K562 (cell line): ENCODE measurements at regions not wholly inside any gene's neighbourhood (a gene's known extent, or its start where the extent isn't known, plus 50 kb on each side); places are given as distances from the start of the nearest gene placed in this dataset.

ENCODE experiments used
- ATAC-seq: fragments of 200-7000 bp; cut with Tn5 transposase; 3 replicates; pipeline ENCODE4 v1.9.1; 2020; ENCODE audit warnings: moderate library complexity
- BruUV-seq: library from RNA; stranded (reverse); fragments of 400-500 nt; replicated peaks from 2 replicates; lab custom pipeline; 2021; lab: Mats Ljungman, UMichigan
- CTCF ChIA-PET: fragments of 300-600 bp; formaldehyde crosslinking; extraction: SDS; loops from one replicate; lab custom pipeline; 2021; ENCODE audit warnings: low intra/inter-chr PET ratio; lab: Yijun Ruan, JAX
- POLR2A ChIA-PET: fragments of 300-600, 350-650 bp; sonication (Branson Sonifier 250); formaldehyde crosslinking; extraction: SDS; loops from one replicate; lab custom pipeline; 2021; ENCODE audit warnings: antibody characterized with exemption, inconsistent platforms; lab: Yijun Ruan, JAX
- DNase-seq, 4 experiments: peaks; one replicate each; pipeline versions ENCODE4 v3.0.0 to v3.0.0-alpha.2; 2011 to 2018; ENCODE audit warnings: low spot score in 3 of 4, mixed read lengths in 3 of 4; ENCODE audit errors: extremely low read depth in 1 of 4
- FAIRE-seq: peaks from 2 replicates; lab custom pipeline; 2011; peaks lifted over from hg19 to GRCh38; lab: Jason Lieb, UNC
- H2AFZ ChIP-seq: 2 replicates; pipeline ENCODE4 v1.6.0; 2011; ENCODE audit warnings: low read depth, low read length, control low read depth, inconsistent platforms
- H3K27ac ChIP-seq: fragments of 200-600 bp; 3 replicates; pipeline ENCODE4 v1.8.0; 2011; ENCODE audit warnings: low read depth, mild to moderate bottlenecking, control low read depth, inconsistent platforms, low read length, moderate library complexity, mixed read lengths; ENCODE audit errors: extremely low read depth
- H3K27me3 ChIP-seq, 2 experiments: fragments of 300-600 bp in 1 of 2; 2 replicates in 1 of 2; 3 replicates in 1 of 2; pipeline versions ENCODE4 v1.6.0 to v1.8.0; 2011; ENCODE audit warnings: inconsistent platforms in 2 of 2, low read length in 2 of 2, mild to moderate bottlenecking in 1 of 2, mixed read lengths in 1 of 2, moderate library complexity in 1 of 2; ENCODE audit not compliant: control insufficient read depth in 2 of 2, insufficient read depth in 2 of 2
- H3K36me3 ChIP-seq: fragments of 300-600 bp; 3 replicates; pipeline ENCODE4 v1.8.0; 2011; ENCODE audit warnings: mild to moderate bottlenecking, low read length, inconsistent platforms; ENCODE audit not compliant: control insufficient read depth, insufficient read depth
- H3K4me1 ChIP-seq, 2 experiments: fragments of 200-600 bp in 1 of 2; replicated peaks in 1 of 2; 2 replicates in 1 of 2; 3 replicates in 1 of 2; pipeline versions ENCODE4 v1.5.1 to v1.8.0; 2011; ENCODE audit warnings: inconsistent platforms in 2 of 2, low read length in 2 of 2, mild to moderate bottlenecking in 1 of 2, mixed read lengths in 1 of 2, moderate library complexity in 1 of 2; ENCODE audit not compliant: control insufficient read depth in 2 of 2, insufficient read depth in 2 of 2
- H3K4me2 ChIP-seq: 2 replicates; pipeline ENCODE4 v1.6.1; 2011; ENCODE audit warnings: low read length, control low read depth, inconsistent platforms, mixed read lengths; ENCODE audit not compliant: insufficient read depth
- H3K4me3 ChIP-seq: fragments of 200-600 bp; sonication (generic), shearing (Covaris generic); 2 replicates; pipeline ENCODE4 v1.5.1; 2016; ENCODE audit warnings: control low read depth, inconsistent platforms
- H3K79me2 ChIP-seq: fragments of 200-600 bp; 3 replicates; pipeline ENCODE4 v1.8.0; 2011; ENCODE audit warnings: low read length, inconsistent platforms; ENCODE audit not compliant: control insufficient read depth, insufficient read depth
- H3K9ac ChIP-seq, 2 experiments: 2 replicates each; pipeline versions ENCODE4 v1.6.0 to v1.6.1; 2011; ENCODE audit warnings: low read depth in 2 of 2, low read length in 2 of 2, control low read depth in 1 of 2, inconsistent platforms in 1 of 2, mild to moderate bottlenecking in 1 of 2, mixed read lengths in 1 of 2; ENCODE audit not compliant: insufficient read depth in 1 of 2
- H3K9me1 ChIP-seq: one replicate; pipeline ENCODE4 v1.6.0; 2011; ENCODE audit warnings: inconsistent platforms, mild to moderate bottlenecking, low read length, moderate library complexity; ENCODE audit not compliant: control insufficient read depth, insufficient read depth
- H3K9me3 ChIP-seq: replicated peaks from 2 replicates; pipeline ENCODE4 v1.5.1; 2011; ENCODE audit warnings: low read depth, low read length, inconsistent platforms; ENCODE audit not compliant: control insufficient read depth, insufficient read depth
- H4K20me1 ChIP-seq: replicated peaks from 2 replicates; pipeline ENCODE4 v1.6.1; 2011; ENCODE audit warnings: low read length, inconsistent platforms, mixed read lengths; ENCODE audit not compliant: control insufficient read depth, insufficient read depth
- ATF4 ChIP-seq: fragments of 450-650 bp; formaldehyde crosslinking; IDR thresholded peaks from 2 replicates; pipeline ENCODE4 v1.4.0; 2022; ENCODE audit warnings: mild to moderate bottlenecking, moderate library complexity
- CSDE1 ChIP-seq, 2 experiments: fragments of 450-650 bp; IDR thresholded peaks; 2 replicates each; pipeline ENCODE4 v1.6.1; 2016; ENCODE audit warnings: mild to moderate bottlenecking in 1 of 2
- DNMT1 ChIP-seq: fragments of 450-650 bp; IDR thresholded peaks from 2 replicates; pipeline ENCODE4 v1.6.1; 2016; ENCODE audit warnings: antibody characterized with exemption, mild to moderate bottlenecking
- ELF2 ChIP-seq: fragments of 250-450 bp; sonication (Bioruptor Pico); IDR thresholded peaks from 2 replicates; pipeline ENCODE4 v1.5.0; 2021; ENCODE audit warnings: mild to moderate bottlenecking
- ETV1 ChIP-seq: fragments of 450-650 bp; conservative IDR thresholded peaks from 2 replicates; pipeline ENCODE4 v1.6.1; 2016; ENCODE audit warnings: missing genetic modification characterization, control low read depth, low read depth, missing compliant biosample characterization
- NR4A1 ChIP-seq, 2 experiments: fragments of 250-450 bp in 1 of 2; fragments of 450-650 bp in 1 of 2; sonication (Bioruptor Pico) in 1 of 2; IDR thresholded peaks; 2 replicates each; pipeline versions ENCODE4 v1.4.0 to v1.6.1; 2016 to 2020; ENCODE audit warnings: mild to moderate bottlenecking in 2 of 2, missing compliant biosample characterization in 1 of 2, missing genetic modification characterization in 1 of 2, moderate library complexity in 1 of 2
- PHB2 ChIP-seq: fragments of 450-650 bp; IDR thresholded peaks from 2 replicates; pipeline ENCODE4 v1.6.1; 2017; ENCODE audit warnings: low read depth
- RBM14 ChIP-seq: fragments of 200-400 bp; formaldehyde crosslinking; IDR thresholded peaks from 2 replicates; pipeline ENCODE4 v1.6.1; 2018; ENCODE audit warnings: low read depth, mild to moderate bottlenecking, low read length, moderate library complexity, borderline replicate concordance; ENCODE audit not compliant: insufficient read depth
- RBM17 ChIP-seq: fragments of 200-400 bp; formaldehyde crosslinking; IDR thresholded peaks from 2 replicates; pipeline ENCODE4 v1.6.1; 2017; ENCODE audit warnings: low read depth, mild to moderate bottlenecking, low read length, borderline replicate concordance
- RBM22 ChIP-seq: fragments of 200-400 bp; formaldehyde crosslinking; IDR thresholded peaks from 2 replicates; pipeline ENCODE4 v1.6.1; 2018; ENCODE audit warnings: low read length, low read depth; ENCODE audit not compliant: poor library complexity, severe bottlenecking
- RFX1 ChIP-seq: fragments of 450-650 bp; IDR thresholded peaks from 2 replicates; pipeline ENCODE4 v1.6.1; 2016; ENCODE audit warnings: mild to moderate bottlenecking, moderate library complexity
- TSHZ1 ChIP-seq: fragments of 250-450 bp; sonication (Bioruptor Pico); IDR thresholded peaks from 2 replicates; pipeline ENCODE4 v1.4.0; 2020; ENCODE audit warnings: mild to moderate bottlenecking, moderate library complexity
- USF2 ChIP-seq: sonication (generic); formaldehyde crosslinking; IDR thresholded peaks from 2 replicates; pipeline ENCODE4 v1.5.0; 2020; ENCODE audit warnings: missing genetic modification reagents
- XRCC5 ChIP-seq: fragments of 200-400 bp; formaldehyde crosslinking; IDR thresholded peaks from 2 replicates; pipeline ENCODE4 v1.6.1; 2017; ENCODE audit warnings: low read depth, mild to moderate bottlenecking, low read length
- WGBS: fragments of 100-300 bp; shearing (Covaris generic); methylation state at CpG from one replicate; pipeline ENCODE4 v1.1.6; 2016; ENCODE audit warnings: low coverage, mixed read lengths; ENCODE audit not compliant: insufficient coverage; ENCODE audit errors: missing lambda C conversion rate; 5-methylcytosine and 5-hydroxymethylcytosine counted together
- in situ Hi-C: fragments of 300-500 bp; cut with MboI; formaldehyde crosslinking; loops from 4 replicates; pipeline ENCODE4 v1.15.0; 2018; ENCODE audit warnings: inconsistent platforms, mixed read lengths
- intact Hi-C: fragments of 100-400 bp; cut with micrococcal nuclease; formaldehyde crosslinking; loops from 2 replicates; pipeline ENCODE4 v1.14.2; 2022
- TF ChIP-seq, protein P1 (sequence below): fragments of 250-450 bp; sonication (Bioruptor Pico); IDR thresholded peaks from 2 replicates; pipeline ENCODE4 v1.5.0; 2021; ENCODE audit warnings: mild to moderate bottlenecking, moderate library complexity

GRCh38 chr10:36021096-36021495 lies 379.0 kb upstream of the FZD8 start:
- POLR2A ChIA-PET: no interaction called here
- no peak for TF ChIP-seq ETV1 (tag)
- no peak for TF ChIP-seq CSDE1 (IDR thresholded peaks at IDR 0.05)
- TF ChIP-seq PHB2: no peak
- TF ChIP-seq XRCC5: no peak
- no peak for TF ChIP-seq RBM22
- no peak for TF ChIP-seq NR4A1 (CRISPR knock-in tag; IDR thresholded peaks at IDR 0.05)
- TF ChIP-seq NR4A1 (tag; IDR thresholded peaks at IDR 0.05): no peak
- TF ChIP-seq, protein P1, sequence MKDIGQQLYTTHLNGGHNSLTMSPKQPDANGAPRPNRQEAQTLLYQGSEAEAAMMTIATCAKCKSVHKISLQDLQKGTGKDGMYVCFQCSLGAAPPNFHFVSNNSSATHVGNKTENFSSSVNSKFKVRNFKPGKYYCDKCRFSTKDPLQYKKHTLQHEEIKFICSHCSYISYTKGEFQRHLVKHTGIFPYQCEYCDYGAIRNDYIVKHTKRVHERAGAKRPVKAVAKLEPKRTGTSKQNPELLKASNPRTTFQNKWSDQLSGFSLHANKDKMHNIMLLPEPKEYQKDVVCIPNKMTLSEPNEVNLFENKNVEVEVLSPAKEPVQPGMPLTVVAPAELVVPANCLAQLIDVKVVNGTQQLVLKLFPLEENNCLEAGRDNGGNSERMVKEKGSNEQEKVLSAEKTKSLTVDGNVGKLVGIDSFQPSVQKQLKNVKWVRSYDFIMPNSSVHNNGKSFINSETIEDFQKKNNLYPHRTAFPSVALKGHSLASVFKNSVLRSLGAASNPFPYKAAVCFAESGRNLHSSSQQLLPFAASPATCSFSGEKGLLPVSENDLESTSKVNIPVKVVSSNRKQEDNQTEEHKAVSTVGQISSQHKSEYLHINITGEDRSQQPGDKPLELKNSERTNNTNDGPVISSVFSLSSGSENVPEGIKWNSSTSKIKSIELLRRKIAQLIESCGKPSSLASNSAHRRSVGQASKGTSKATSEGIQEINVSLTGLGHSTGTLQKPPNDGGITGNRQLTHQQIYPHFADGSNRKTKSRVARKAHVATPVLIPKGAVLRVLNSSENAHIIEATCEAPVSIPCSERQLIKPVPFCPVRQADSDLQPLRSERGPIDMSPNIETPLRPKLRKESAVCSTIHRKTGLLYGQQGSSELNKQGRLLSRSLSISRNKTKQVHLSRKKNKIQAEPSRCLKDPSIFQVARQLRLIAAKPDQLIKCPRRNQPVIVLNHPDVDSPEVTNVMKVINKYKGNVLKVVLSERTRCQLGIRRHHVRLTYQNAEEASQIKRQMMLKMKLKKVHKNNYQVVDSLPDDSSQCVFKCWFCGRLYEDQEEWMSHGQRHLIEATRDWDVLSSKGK (CRISPR knock-in tag): no peak
- no peak for TF ChIP-seq ELF2 (CRISPR knock-in tag)
- TF ChIP-seq RFX1: no peak
- no peak for TF ChIP-seq USF2 (CRISPR knock-in tag)
- TF ChIP-seq RBM17: no peak
- TF ChIP-seq ATF4 (CRISPR knock-in tag): no peak
- no peak for TF ChIP-seq TSHZ1
- TF ChIP-seq RBM14: no peak
- TF ChIP-seq DNMT1: no peak

More at GRCh38 chr10:36021096-36021495, 379.0 kb upstream of the FZD8 start:
- Histone ChIP-seq H3K27me3 (no peaks in the 10 kb centered on the region), H3K27ac (no peak overlapping the region), H2AFZ (no peak overlapping the region), H3K9me1 (no peaks in the 10 kb centered on the region), H3K79me2 (no peaks in the 10 kb centered on the region), H3K9ac (no peak overlapping the region), H3K9me3 (no peaks in the 10 kb centered on the region), H3K36me3 (no peaks in the 10 kb centered on the region), H3K4me2 (no peak overlapping the region), H4K20me1 (no peaks in the 10 kb centered on the region), H3K4me3 (no peak overlapping the region), H3K4me1 (no peaks in the 10 kb centered on the region)
- ATAC-seq: no peak
- intact Hi-C loops (no loop called here), in situ Hi-C loops (no loop called here)
- CTCF ChIA-PET: no interaction called here
- FAIRE-seq: no peak
- no TSS peak for BruUV-seq
- DNase-seq: no peak
- WGBS: 0% methylated on average over 1 of the region's 1 CpG
